GM10266 (cell line): ENCODE measurements at regions not wholly inside any gene's neighbourhood (a gene's known extent, or its start where the extent isn't known, plus 50 kb on each side); places are given as distances from the start of the nearest gene placed in this dataset.

Experiments
- DNase-seq: peaks from one replicate; pipeline ENCODE4 v3.0.0; 2012; ENCODE audit errors: extremely low spot score
- CTCF ChIP-seq: IDR thresholded peaks from 2 replicates; pipeline ENCODE4 v1.5.1; 2012; ENCODE audit warnings: mild to moderate bottlenecking, low read depth; ENCODE audit not compliant: control insufficient read depth, insufficient read depth; ENCODE audit errors: missing control alignments

GRCh38 chr7:13293264-13294002, 606.0 kb downstream of the ARL4A start:
- no peak for DNase-seq
- no peak for TF ChIP-seq CTCF

GRCh38 chr7:13307040-13307439, 619.6 kb downstream of the ARL4A start:
- TF ChIP-seq CTCF: no peak
- no peak for DNase-seq

GRCh38 chr7:13308423-13308822, 621.0 kb downstream of the ARL4A start:
- no peak for DNase-seq
- TF ChIP-seq CTCF: no peak

- no peak for DNase-seq
- TF ChIP-seq CTCF: no peak
Measured at GRCh38 chr7:13309535-13309934, 622.1 kb downstream of the ARL4A start.

- no peak for DNase-seq
- no peak for TF ChIP-seq CTCF
Measured at GRCh38 chr7:13312307-13312706, 624.9 kb downstream of the ARL4A start.

- no peak for DNase-seq
Measured at GRCh38 chr7:13320333-13320732, 632.9 kb downstream of the ARL4A start.

More at GRCh38 chr7:13320333-13320732, 632.9 kb downstream of the ARL4A start:
- TF ChIP-seq CTCF: no peak
